HCT116 (cell line): ENCODE measurements at regions not wholly inside any gene's neighbourhood (a gene's known extent, or its start where the extent isn't known, plus 50 kb on each side); places are given as distances from the start of the nearest gene placed in this dataset.
A peak's percentile ranks its signal among the peaks of the same experiment; 100 is the strongest.

Source experiments
- ATAC-seq: fragments of 200-7000 bp; cut with Tn5 transposase; 2 replicates; pipeline ENCODE4 v1.9.1; 2020; ENCODE audit warnings: mild to moderate bottlenecking, moderate library complexity
- BruUV-seq: library from RNA; stranded (reverse); fragments of 400-500 nt; replicated peaks from 2 replicates; lab custom pipeline; 2021; lab: Mats Ljungman, UMichigan
- CTCF ChIA-PET: fragments of 300-600 bp; sonication (Branson Sonifier 250); formaldehyde crosslinking; loops from one replicate; lab custom pipeline; 2021; ENCODE audit warnings: antibody characterized with exemption; lab: Charles Lee
- POLR2A ChIA-PET: fragments of 300-600, 350-600 bp; sonication (Branson Sonifier 250); formaldehyde crosslinking; loops from one replicate; lab custom pipeline; 2021; ENCODE audit warnings: antibody characterized with exemption; lab: Charles Lee
- RAD21 ChIA-PET, 2 experiments: fragments of 300-600 bp; sonication (Branson Sonifier 250); formaldehyde crosslinking; loops; one replicate each; lab custom pipeline; 2023; ENCODE audit warnings: low total read pairs in 2 of 2; ENCODE audit not compliant: uncharacterized antibody in 2 of 2, unreplicated experiment in 2 of 2, low non-redundant PET in 1 of 2; lab: Charles Lee
- DNase-seq: peaks from one replicate; pipeline ENCODE4 v3.0.0-alpha.2; 2010; ENCODE audit warnings: low read depth, low spot score
- H2AFZ ChIP-seq: fragments of 200-600 bp; shearing (Covaris generic), sonication (generic); 2 replicates; pipeline ENCODE4 v1.6.1; 2017; ENCODE audit warnings: low read depth, mixed run types, mixed read lengths, antibody characterized with exemption, low read length; ENCODE audit not compliant: poor library complexity, severe bottlenecking
- H3K27ac ChIP-seq: 2 replicates; pipeline ENCODE4 v1.5.1; 2012; ENCODE audit warnings: low read depth, low read length
- H3K27me3 ChIP-seq: fragments of 200-600 bp; sonication (generic); 2 replicates; pipeline ENCODE4 v1.6.1; 2016; ENCODE audit warnings: mixed run types, low read length, mixed read lengths; ENCODE audit not compliant: insufficient read depth
- H3K36me3 ChIP-seq, 2 experiments: fragments of 200-500 bp in 1 of 2; fragments of 200-600 bp in 1 of 2; sonication (Bioruptor generic) in 1 of 2; sonication (generic) in 1 of 2; 2 replicates each; pipeline versions ENCODE4 v1.5.1 to v1.6.1; 2014 to 2016; ENCODE audit warnings: low read length in 2 of 2, inconsistent platforms in 1 of 2, mixed read lengths in 1 of 2, mixed run types in 1 of 2; ENCODE audit not compliant: insufficient read depth in 2 of 2, control insufficient read depth in 1 of 2
- H3K4me1 ChIP-seq, 2 experiments: fragments of 200-600 bp in 1 of 2; sonication (generic) in 1 of 2; 2 replicates each; pipeline versions ENCODE4 v1.5.1 to v1.6.1; 2012 to 2017; ENCODE audit warnings: low read length in 2 of 2, inconsistent platforms in 1 of 2, mild to moderate bottlenecking in 1 of 2, mixed read lengths in 1 of 2, mixed run types in 1 of 2, moderate library complexity in 1 of 2; ENCODE audit not compliant: insufficient read depth in 2 of 2, control insufficient read depth in 1 of 2
- H3K4me2 ChIP-seq: fragments of 200-600 bp; sonication (generic); 2 replicates; pipeline ENCODE4 v1.6.1; 2017; ENCODE audit warnings: mixed run types, low read length, mixed read lengths
- H3K4me3 ChIP-seq, 2 experiments: fragments of 200-600 bp in 1 of 2; sonication (generic) in 1 of 2; replicated peaks in 1 of 2; 2 replicates each; pipeline ENCODE4 v1.5.1; 2011 to 2016; ENCODE audit warnings: low read length in 2 of 2, control low read depth in 1 of 2, low read depth in 1 of 2, mild to moderate bottlenecking in 1 of 2, mixed read lengths in 1 of 2, mixed run types in 1 of 2
- H3K79me2 ChIP-seq: fragments of 200-600 bp; sonication (generic); 2 replicates; pipeline ENCODE4 v1.6.1; 2017; ENCODE audit warnings: mild to moderate bottlenecking, mixed run types, low read length, moderate library complexity, mixed read lengths; ENCODE audit not compliant: insufficient read depth
- H3K9ac ChIP-seq: fragments of 200-600 bp; sonication (generic); 2 replicates; pipeline ENCODE4 v1.6.1; 2016; ENCODE audit warnings: low read length, mixed read lengths
- H3K9me2 ChIP-seq: fragments of 200-600 bp; sonication (generic), shearing (Covaris generic); 2 replicates; pipeline ENCODE4 v1.6.1; 2017; ENCODE audit warnings: mixed run types, mild to moderate bottlenecking, moderate library complexity; ENCODE audit not compliant: insufficient read depth
- H3K9me3 ChIP-seq, 2 experiments: fragments of 200-500 bp in 1 of 2; fragments of 200-600 bp in 1 of 2; sonication (Bioruptor generic) in 1 of 2; sonication (generic) in 1 of 2; 2 replicates each; pipeline ENCODE4 v1.6.1; 2014 to 2017; ENCODE audit warnings: low read length in 2 of 2, mixed read lengths in 2 of 2, inconsistent platforms in 1 of 2, low read depth in 1 of 2, mild to moderate bottlenecking in 1 of 2, mixed run types in 1 of 2, moderate library complexity in 1 of 2; ENCODE audit not compliant: control insufficient read depth in 1 of 2, insufficient read depth in 1 of 2
- H4K20me1 ChIP-seq: fragments of 200-600 bp; sonication (generic), shearing (Covaris generic); 2 replicates; pipeline ENCODE4 v1.6.1; 2017; ENCODE audit warnings: mixed run types, mild to moderate bottlenecking, moderate library complexity; ENCODE audit not compliant: insufficient read depth
- ATF3 ChIP-seq: IDR thresholded peaks from 2 replicates; pipeline ENCODE4 v1.6.1; 2012
- CBX3 ChIP-seq: IDR thresholded peaks from 2 replicates; pipeline ENCODE4 v1.6.1; 2012; ENCODE audit warnings: low read depth
- CEBPB ChIP-seq: IDR thresholded peaks from 2 replicates; pipeline ENCODE4 v1.6.1; 2012; ENCODE audit warnings: low read depth
- CTCF ChIP-seq, 3 experiments: fragments of 200-600 bp in 1 of 3; sonication (generic) in 1 of 3; IDR thresholded peaks in 2 of 3; conservative IDR thresholded peaks in 1 of 3; 2 replicates each; pipeline ENCODE4 v1.5.1; 2012 to 2017; ENCODE audit warnings: low read depth in 2 of 3, low read length in 2 of 3, antibody characterized with exemption in 1 of 3, borderline replicate concordance in 1 of 3, control low read depth in 1 of 3, mild to moderate bottlenecking in 1 of 3, mixed read lengths in 1 of 3, mixed run types in 1 of 3, moderate library complexity in 1 of 3; ENCODE audit not compliant: insufficient read depth in 1 of 3
- EGR1 ChIP-seq: IDR thresholded peaks from 2 replicates; pipeline ENCODE4 v1.6.1; 2012; ENCODE audit warnings: low read depth
- ELF1 ChIP-seq: IDR thresholded peaks from 2 replicates; pipeline ENCODE4 v1.6.1; 2012; ENCODE audit warnings: low read depth, borderline replicate concordance
- EZH2 ChIP-seq: fragments of 200-600 bp; sonication (generic); IDR thresholded peaks from 2 replicates; pipeline ENCODE4 v1.6.1; 2017; ENCODE audit warnings: antibody characterized with exemption, mixed run types
- EZH2phosphoT487 ChIP-seq: fragments of 200-600 bp; IDR thresholded peaks from 2 replicates; pipeline ENCODE4 v1.6.1; 2018; ENCODE audit warnings: antibody characterized with exemption, borderline replicate concordance
- FOSL1 ChIP-seq: IDR thresholded peaks from 2 replicates; pipeline ENCODE4 v1.6.1; 2012; ENCODE audit warnings: low read depth
- JUND ChIP-seq: IDR thresholded peaks from 2 replicates; pipeline ENCODE4 v1.6.1; 2012
- POLR2A ChIP-seq: IDR thresholded peaks from 2 replicates; pipeline ENCODE4 v1.7.0; 2011; ENCODE audit warnings: borderline replicate concordance; ENCODE audit not compliant: insufficient read depth, insufficient read length; ENCODE audit errors: extremely low read depth
- POLR2AphosphoS5 ChIP-seq: IDR thresholded peaks from 2 replicates; pipeline ENCODE4 v1.6.1; 2011; ENCODE audit warnings: mild to moderate bottlenecking, low read depth, low read length, moderate library complexity
- RAD21 ChIP-seq: IDR thresholded peaks from 2 replicates; pipeline ENCODE4 v1.6.1; 2012; ENCODE audit warnings: low read depth, mild to moderate bottlenecking
- SIN3A ChIP-seq: IDR thresholded peaks from 2 replicates; pipeline ENCODE4 v1.6.1; 2012; ENCODE audit warnings: low read depth
- SRF ChIP-seq: IDR thresholded peaks from 2 replicates; pipeline ENCODE4 v1.6.1; 2012; ENCODE audit warnings: low read depth
- TCF7L2 ChIP-seq: IDR thresholded peaks from 2 replicates; pipeline ENCODE4 v1.7.0; 2011; ENCODE audit warnings: borderline replicate concordance, inconsistent platforms; ENCODE audit not compliant: insufficient read depth, insufficient read length; ENCODE audit errors: extremely low read depth
- YY1 ChIP-seq: IDR thresholded peaks from 2 replicates; pipeline ENCODE4 v1.6.1; 2011; ENCODE audit warnings: low read length, low read depth, moderate library complexity, mild to moderate bottlenecking; ENCODE audit not compliant: insufficient replicate concordance; ENCODE audit errors: extremely low read depth
- ZFX ChIP-seq: fragments of 450-650 bp; IDR thresholded peaks from 2 replicates; pipeline ENCODE4 v1.6.1; 2017
- ZNF274 ChIP-seq: fragments of 200-500 bp; sonication (Bioruptor generic); IDR thresholded peaks from 2 replicates; pipeline ENCODE4 v1.6.1; 2014; ENCODE audit warnings: mild to moderate bottlenecking, low read depth, low read length, inconsistent platforms
- intact Hi-C: fragments of 100-400 bp; cut with micrococcal nuclease; formaldehyde crosslinking; loops from 2 replicates; pipeline ENCODE4 v1.10.0; 2022
- TF ChIP-seq, protein P1 (sequence below): IDR thresholded peaks from 2 replicates; pipeline ENCODE4 v1.6.1; 2011; ENCODE audit warnings: mild to moderate bottlenecking, low read length, moderate library complexity; ENCODE audit not compliant: insufficient replicate concordance; ENCODE audit errors: extremely low read depth
- TF ChIP-seq, protein P2 (sequence below): IDR thresholded peaks from 2 replicates; pipeline ENCODE4 v1.6.1; 2012; ENCODE audit warnings: low read depth
- TF ChIP-seq, protein P3 (sequence below): IDR thresholded peaks from 2 replicates; pipeline ENCODE4 v1.6.1; 2012

DNA sequence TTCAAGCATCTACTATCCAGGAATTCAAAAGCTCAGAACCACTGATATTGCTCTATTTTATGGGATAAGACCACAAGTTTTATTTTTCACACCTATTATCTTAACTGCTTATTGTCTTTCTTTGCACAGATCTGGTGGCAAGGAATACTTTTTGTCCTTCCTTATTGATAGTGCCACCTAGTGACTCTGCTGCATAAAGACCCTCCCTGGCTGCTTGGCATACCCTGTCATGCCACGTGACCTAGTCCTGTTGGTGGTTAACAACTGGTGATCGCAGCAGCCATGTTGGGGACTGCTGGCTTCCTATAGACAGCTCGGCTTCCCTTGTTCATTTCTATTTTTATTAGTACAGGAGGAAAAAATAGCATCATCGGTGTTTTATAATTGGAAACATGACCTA lies 236.3 kb downstream of the MEX3B start:
- CTCF ChIA-PET = no interaction called here
- Histone ChIP-seq H4K20me1 (no peaks in the 10 kb centered on the region), H3K9me3 (no peaks in the 10 kb centered on the region), H3K27ac (no peak overlapping the region), H3K4me1 (no peaks in the 10 kb centered on the region), H2AFZ (no peak overlapping the region), H3K36me3 (no peaks in the 10 kb centered on the region), H3K79me2 (no peaks in the 10 kb centered on the region), H3K4me2 (no peak overlapping the region), H3K9me2 (no peaks in the 10 kb centered on the region), H3K9ac (no peak overlapping the region), H3K27me3 (peaks cover 7% of the 10 kb centered on the region; the same call in 1 of the 2 replicates), H3K4me3 (no peak overlapping the region)
- ATAC-seq (peak; percentile 77), DNase-seq (peak; percentile 23)
- RAD21 ChIA-PET = no interaction called here
- no TSS peak for BruUV-seq
- intact Hi-C loops = no loop called here
- TF ChIP-seq EGR1 (no peak), CEBPB (no peak), EZH2phosphoT487 (no peak), EZH2 (no peak), FOSL1 (no peak), POLR2AphosphoS5 (no peak), RAD21 (peak; percentile 19; the same call in 1 of the 2 replicates), SIN3A (no peak), ELF1 (no peak), ATF3 (no peak), JUND (no peak), CBX3 (no peak), ZNF274 (no peak), YY1 (peak; percentile 23), TCF7L2 (no peak), ZFX (no peak), POLR2A (no peak), SRF (no peak), CTCF (IDR thresholded peaks at IDR 0.05 in 2 of 3, conservative IDR thresholded peaks at IDR 0.05 in 1 of 3; ENCODE audit: borderline replicate concordance in 1 of 3, insufficient read depth in 1 of 3, low read depth in 2 of 3, low read length in 2 of 3) (peak; percentile 23 to 43 (median 34); a peak in 5 of 6 replicates)
- TF ChIP-seq, protein P1, sequence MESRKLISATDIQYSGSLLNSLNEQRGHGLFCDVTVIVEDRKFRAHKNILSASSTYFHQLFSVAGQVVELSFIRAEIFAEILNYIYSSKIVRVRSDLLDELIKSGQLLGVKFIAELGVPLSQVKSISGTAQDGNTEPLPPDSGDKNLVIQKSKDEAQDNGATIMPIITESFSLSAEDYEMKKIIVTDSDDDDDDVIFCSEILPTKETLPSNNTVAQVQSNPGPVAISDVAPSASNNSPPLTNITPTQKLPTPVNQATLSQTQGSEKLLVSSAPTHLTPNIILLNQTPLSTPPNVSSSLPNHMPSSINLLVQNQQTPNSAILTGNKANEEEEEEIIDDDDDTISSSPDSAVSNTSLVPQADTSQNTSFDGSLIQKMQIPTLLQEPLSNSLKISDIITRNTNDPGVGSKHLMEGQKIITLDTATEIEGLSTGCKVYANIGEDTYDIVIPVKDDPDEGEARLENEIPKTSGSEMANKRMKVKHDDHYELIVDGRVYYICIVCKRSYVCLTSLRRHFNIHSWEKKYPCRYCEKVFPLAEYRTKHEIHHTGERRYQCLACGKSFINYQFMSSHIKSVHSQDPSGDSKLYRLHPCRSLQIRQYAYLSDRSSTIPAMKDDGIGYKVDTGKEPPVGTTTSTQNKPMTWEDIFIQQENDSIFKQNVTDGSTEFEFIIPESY = no peak
- TF ChIP-seq, protein P2, sequence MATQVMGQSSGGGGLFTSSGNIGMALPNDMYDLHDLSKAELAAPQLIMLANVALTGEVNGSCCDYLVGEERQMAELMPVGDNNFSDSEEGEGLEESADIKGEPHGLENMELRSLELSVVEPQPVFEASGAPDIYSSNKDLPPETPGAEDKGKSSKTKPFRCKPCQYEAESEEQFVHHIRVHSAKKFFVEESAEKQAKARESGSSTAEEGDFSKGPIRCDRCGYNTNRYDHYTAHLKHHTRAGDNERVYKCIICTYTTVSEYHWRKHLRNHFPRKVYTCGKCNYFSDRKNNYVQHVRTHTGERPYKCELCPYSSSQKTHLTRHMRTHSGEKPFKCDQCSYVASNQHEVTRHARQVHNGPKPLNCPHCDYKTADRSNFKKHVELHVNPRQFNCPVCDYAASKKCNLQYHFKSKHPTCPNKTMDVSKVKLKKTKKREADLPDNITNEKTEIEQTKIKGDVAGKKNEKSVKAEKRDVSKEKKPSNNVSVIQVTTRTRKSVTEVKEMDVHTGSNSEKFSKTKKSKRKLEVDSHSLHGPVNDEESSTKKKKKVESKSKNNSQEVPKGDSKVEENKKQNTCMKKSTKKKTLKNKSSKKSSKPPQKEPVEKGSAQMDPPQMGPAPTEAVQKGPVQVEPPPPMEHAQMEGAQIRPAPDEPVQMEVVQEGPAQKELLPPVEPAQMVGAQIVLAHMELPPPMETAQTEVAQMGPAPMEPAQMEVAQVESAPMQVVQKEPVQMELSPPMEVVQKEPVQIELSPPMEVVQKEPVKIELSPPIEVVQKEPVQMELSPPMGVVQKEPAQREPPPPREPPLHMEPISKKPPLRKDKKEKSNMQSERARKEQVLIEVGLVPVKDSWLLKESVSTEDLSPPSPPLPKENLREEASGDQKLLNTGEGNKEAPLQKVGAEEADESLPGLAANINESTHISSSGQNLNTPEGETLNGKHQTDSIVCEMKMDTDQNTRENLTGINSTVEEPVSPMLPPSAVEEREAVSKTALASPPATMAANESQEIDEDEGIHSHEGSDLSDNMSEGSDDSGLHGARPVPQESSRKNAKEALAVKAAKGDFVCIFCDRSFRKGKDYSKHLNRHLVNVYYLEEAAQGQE = no peak
- TF ChIP-seq, protein P3, sequence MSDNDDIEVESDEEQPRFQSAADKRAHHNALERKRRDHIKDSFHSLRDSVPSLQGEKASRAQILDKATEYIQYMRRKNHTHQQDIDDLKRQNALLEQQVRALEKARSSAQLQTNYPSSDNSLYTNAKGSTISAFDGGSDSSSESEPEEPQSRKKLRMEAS = no peak
- POLR2A ChIA-PET = no interaction called here
